GM12872 (cell line): ENCODE measurements at regions not wholly inside any gene's neighbourhood (a gene's known extent, or its start where the extent isn't known, plus 50 kb on each side); places are given as distances from the start of the nearest gene placed in this dataset.

ENCODE experiments used
- TF ChIP-seq, protein P1 (sequence below): IDR thresholded peaks from 3 replicates; pipeline ENCODE4 v1.5.1; 2011; ENCODE audit warnings: low read depth, mild to moderate bottlenecking, low read length, moderate library complexity; ENCODE audit not compliant: insufficient read depth

- TF ChIP-seq, protein P1, sequence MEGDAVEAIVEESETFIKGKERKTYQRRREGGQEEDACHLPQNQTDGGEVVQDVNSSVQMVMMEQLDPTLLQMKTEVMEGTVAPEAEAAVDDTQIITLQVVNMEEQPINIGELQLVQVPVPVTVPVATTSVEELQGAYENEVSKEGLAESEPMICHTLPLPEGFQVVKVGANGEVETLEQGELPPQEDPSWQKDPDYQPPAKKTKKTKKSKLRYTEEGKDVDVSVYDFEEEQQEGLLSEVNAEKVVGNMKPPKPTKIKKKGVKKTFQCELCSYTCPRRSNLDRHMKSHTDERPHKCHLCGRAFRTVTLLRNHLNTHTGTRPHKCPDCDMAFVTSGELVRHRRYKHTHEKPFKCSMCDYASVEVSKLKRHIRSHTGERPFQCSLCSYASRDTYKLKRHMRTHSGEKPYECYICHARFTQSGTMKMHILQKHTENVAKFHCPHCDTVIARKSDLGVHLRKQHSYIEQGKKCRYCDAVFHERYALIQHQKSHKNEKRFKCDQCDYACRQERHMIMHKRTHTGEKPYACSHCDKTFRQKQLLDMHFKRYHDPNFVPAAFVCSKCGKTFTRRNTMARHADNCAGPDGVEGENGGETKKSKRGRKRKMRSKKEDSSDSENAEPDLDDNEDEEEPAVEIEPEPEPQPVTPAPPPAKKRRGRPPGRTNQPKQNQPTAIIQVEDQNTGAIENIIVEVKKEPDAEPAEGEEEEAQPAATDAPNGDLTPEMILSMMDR, result no peak
These were observed 56.5 kb upstream of the PTPN1 start for GRCh38 chr20:50453533-50454244.

DNA sequence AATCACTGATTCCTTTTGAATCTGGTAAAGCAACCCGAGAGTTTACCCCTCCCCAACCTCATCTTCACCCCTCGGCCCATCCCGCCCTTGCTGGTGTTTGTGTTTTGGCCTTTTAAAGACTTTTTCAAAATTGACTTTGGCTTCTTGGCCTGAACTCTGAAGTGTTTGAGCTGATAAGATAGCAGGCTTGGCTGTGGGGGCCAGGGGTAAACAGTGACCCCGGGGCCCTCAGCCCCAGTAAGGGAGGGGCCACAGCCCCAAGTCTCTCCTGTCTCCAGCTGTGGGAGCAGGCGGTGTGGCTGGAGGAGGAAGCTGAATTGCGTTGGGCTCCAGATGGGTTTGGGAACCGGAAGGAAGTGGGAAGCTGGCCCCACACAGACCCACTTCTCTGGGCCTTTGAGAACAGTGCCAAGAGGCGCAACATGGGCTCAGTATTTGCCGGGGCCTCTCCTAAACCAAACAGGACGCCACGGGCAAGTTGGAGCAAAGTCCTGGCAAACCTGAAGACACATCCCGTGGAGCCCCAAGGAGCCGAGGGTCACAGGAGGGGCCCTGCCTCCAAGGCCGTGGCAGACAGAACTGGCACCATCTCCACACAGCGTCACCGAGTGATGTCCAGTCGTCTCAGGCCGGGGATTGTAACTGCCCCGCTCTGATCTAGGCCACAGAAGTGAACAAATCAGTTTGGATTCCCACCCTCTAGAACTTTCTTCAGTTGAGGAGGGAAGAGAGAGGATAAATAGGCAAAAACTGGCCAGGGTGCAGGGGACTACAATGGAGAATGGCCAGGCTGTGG is 54.3 kb upstream of the PTPN1 start:
- TF ChIP-seq, protein P1, result no peak

GRCh38 chr20:50456452-50457324 is 53.5 kb upstream of the PTPN1 start:
- TF ChIP-seq, protein P1, result peak; percentile 51

DNA sequence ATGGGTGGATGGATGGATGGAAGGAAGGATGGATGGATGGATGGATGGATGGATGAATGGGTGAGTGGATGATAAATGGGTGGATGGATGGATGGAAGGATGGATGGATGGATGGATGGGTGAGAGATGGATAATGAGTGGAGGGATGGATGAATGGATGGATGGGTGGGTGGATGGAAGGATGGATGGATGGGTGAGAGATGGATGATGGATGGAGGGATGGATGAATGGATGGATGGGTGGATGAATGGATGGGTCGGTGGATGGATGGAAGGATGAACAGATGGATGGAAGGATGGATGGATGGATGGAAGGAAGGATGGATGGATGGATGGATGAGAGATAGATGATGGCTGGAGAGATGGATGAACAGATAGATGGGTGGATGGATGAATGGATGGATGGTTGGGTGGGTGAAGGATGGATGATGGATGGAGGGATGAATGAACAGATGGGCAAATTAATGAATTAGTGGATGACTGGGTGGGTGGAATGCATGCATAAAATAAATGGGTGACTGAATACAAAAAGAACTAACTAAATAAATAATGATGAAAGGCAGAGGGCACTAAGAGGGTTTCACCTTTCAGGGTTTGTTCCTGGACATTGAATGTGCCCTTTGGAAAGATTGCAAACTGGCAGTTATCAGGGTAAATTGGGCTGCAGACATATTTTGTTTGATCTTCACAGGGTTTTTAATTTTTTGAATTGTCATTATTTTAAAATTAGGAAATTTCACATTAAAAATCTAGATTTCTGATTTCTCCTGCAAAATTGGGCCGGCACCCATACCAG is 50.9 kb upstream of the PTPN1 start:
- TF ChIP-seq, protein P1, result no peak

GRCh38 chr20:50460115-50460607 is 50.0 kb upstream of the PTPN1 start:
- TF ChIP-seq, protein P1, result no peak
